Right cardiac atrium (tissue), 5 donors: ENCODE measurements at regions not wholly inside any gene's neighbourhood (a gene's known extent, or its start where the extent isn't known, plus 50 kb on each side); places are given as distances from the start of the nearest gene placed in this dataset.
"Not testable (repeated sequence)": the region's sequence is repeated elsewhere in the genome, so short reads cannot be mapped to it uniquely, and the experiment has no call there.

ENCODE experiments used
- ATAC-seq, 2 donors: fragments of 200-7000 bp; cut with Tn5 transposase; one replicate each; pipeline versions ENCODE4 v1.8.0 to v1.9.1; 2020; ENCODE audit warnings: moderate library complexity in 2 of 2, mild to moderate bottlenecking in 1 of 2
- DNase-seq, 3 donors: peaks; one replicate each; pipeline ENCODE4 v3.0.0-alpha.2; 2020
- H3K27ac ChIP-seq: one replicate; pipeline ENCODE4 v1.5.1; 2013; ENCODE audit warnings: mild to moderate bottlenecking, low read length, control low read depth, moderate library complexity
- H3K27me3 ChIP-seq: one replicate; pipeline ENCODE4 v1.6.1; 2013; ENCODE audit not compliant: control insufficient read depth, insufficient read depth
- H3K4me1 ChIP-seq: one replicate; pipeline ENCODE4 v1.6.1; 2013; ENCODE audit warnings: low read length; ENCODE audit not compliant: control insufficient read depth, insufficient read depth
- H3K4me3 ChIP-seq: one replicate; pipeline ENCODE4 v1.5.1; 2013; ENCODE audit warnings: low read length, control low read depth
- H3K9me3 ChIP-seq: one replicate; pipeline ENCODE4 v1.6.1; 2013; ENCODE audit warnings: low read length; ENCODE audit not compliant: control insufficient read depth
- WGBS: extraction: QIAGEN DNeasy Blood & Tissue Kit; methylation state at CpG from one replicate; pipeline ENCODE4 v1.1.7; 2013; 5-methylcytosine and 5-hydroxymethylcytosine counted together
- intact Hi-C, 4 donors: fragments of 100-400 bp; cut with DNase I; formaldehyde crosslinking; loops; one replicate each; pipeline versions ENCODE4 v1.11.0 to v1.14.0; 2022 to 2023
- donor health status: healthy with polysubstance abuse.
- donor health status: DM: no; HTN: yes; CAD: no.
- donor health status: DM: no; HTN: no; CAD: no.
- donor health status: DM: no; HTN: yes; CAD: no; lungs with severe emphysema.
- donor health status: DM: yes; HTN: yes; CAD: no.

DNA sequence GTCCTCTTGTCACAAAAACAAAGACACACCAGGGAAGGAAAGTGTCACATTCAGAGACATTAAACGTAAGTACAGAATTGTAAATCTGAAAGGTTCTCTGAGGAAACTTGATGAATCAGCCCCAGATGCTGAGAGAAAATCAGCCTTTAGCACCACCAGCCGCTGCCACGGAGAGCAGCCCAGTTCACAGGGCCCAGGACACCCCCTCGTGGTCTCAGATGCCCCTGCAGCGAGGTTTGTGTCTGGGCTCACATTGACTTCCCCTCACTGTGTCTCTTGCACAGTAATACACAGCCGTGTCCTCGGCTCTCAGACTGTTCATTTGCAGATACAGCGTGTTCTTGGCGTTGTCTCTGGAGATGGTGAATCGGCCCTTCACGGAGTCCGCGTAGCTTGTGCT, 1283.8 kb downstream of the TMEM121 start:
- 70% methylated on average over 13 of the region's 13 CpGs for WGBS
- H3K4me1 ChIP-seq, H3K27ac ChIP-seq, intact Hi-C loops, H3K4me3 ChIP-seq, ATAC-seq, H3K27me3 ChIP-seq, DNase-seq, H3K9me3 ChIP-seq: not testable (repeated sequence)

DNA sequence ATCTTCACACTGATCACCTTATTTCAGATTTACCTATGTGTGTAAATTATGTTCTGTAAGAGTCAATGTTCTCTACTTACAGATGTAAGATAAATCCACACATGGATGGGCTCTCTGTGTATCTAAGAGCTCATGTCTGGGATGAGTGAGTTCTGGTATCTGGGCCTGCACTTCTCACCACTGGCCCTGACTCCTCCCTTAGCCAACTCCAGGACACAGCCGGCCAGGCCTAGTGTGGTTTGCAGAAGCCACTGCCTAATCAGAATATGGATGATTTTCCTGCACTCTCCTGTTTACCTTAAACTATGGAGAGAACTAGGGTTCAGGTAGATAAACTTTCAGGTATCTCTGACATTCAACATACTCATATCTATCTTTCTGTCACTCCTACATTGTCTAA, 1284.8 kb downstream of the TMEM121 start:
- Histone ChIP-seq H3K9me3 (no peaks in the 10 kb centered on the region), H3K27me3 (no peaks in the 10 kb centered on the region), H3K4me1 (no peaks in the 10 kb centered on the region), H3K4me3 (no peak overlapping the region), H3K27ac (peak overlapping the region; percentile 10)
- DNase-seq (no peak), ATAC-seq (peak in 1 of 2 donors; percentile 36)
- 51% methylated on average over 1 of the region's 1 CpG for WGBS
- intact Hi-C loops = no loop called here

DNA sequence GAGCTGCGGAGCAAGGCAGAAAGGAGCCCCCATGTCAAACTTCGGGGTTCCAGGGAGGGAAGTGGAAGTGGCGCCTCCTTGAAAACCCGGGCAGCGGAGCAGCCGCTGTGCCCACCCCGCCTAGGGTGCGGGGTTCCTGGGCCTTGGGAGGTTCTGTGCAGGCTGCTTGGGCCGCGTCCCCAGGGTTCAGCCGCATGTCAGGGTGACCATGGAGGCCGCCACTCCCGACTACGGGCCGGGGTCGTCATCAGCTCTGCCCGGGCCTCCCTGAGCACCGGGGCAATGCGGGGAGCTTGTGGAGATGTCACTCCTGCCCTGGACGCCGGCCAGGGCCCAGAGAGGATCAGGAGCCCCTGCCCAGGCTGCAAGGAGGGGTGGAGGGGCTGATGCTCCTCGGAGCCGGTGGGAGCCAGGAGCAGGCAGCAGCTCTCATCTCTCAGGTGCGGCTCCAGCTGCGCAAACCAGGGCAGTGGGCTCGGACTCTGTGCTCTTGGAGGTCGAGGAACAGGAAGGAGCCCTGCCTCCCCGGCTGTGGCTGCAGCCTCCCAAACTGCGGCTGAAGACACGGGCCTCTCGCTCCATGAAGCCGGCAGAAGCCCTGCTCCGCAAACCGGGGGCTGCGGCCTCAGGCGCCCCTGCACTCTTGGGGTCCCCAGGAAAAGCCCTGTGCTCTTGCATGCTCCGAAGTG, 1286.5 kb downstream of the TMEM121 start:
- Histone ChIP-seq H3K4me1 (no peaks in the 10 kb centered on the region), H3K27me3 (no peaks in the 10 kb centered on the region), H3K4me3 (no peak overlapping the region), H3K27ac (no peak overlapping the region), H3K9me3 (no peaks in the 10 kb centered on the region)
- intact Hi-C loops = no loop called here
- ATAC-seq (peak in 1 of 2 donors; percentile 18), DNase-seq (no peak)
- WGBS = 83% methylated on average over 37 of the region's 37 CpGs

DNA sequence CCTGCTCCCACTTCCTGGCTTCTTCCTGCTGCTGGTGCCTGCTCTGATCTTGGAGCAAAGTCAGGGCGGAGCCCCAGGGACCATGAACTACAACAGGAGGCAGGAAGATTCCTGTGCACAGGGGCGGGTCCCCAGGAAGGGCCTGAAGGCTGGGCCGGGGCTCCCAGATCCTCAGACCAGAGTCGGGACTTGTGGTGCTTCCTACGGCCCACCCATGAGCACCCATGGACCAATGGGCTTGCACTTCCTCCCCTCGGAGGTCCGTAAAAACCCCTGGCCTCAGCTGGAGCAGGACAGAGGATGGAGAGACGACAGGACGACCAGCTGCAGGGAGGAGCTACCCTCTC, 1287.1 kb downstream of the TMEM121 start:
- Histone ChIP-seq H3K4me3 (no peak overlapping the region), H3K27ac (no peak overlapping the region), H3K4me1 (no peaks in the 10 kb centered on the region), H3K9me3 (no peaks in the 10 kb centered on the region), H3K27me3 (no peaks in the 10 kb centered on the region)
- 57% methylated on average over 9 of the region's 9 CpGs for WGBS
- DNase-seq = no peak
- no peak for ATAC-seq
- intact Hi-C loops = no loop called here

DNA sequence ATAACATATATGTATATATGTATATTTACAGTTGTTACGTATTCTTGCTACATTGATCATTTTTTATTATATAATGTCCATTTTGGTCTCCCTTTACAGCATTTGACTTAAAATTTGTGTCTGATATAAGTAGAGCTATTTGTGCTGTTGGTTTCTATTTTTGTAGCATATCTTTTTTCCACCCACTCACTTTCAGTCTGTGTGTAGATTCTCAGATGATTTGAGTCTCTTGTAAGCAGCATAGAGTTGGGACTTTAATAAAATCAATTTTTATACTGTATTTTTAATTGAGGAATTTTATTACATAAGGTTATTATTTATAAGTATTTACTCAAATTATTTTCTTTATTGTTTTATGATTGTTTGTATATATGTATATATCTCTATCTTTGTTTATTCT, 1293.7 kb downstream of the TMEM121 start:
- DNase-seq (no peak), ATAC-seq (no peak)
- no peaks in the 10 kb centered on the region for H3K9me3 ChIP-seq
- no peak overlapping the region for H3K4me3 ChIP-seq
- H3K27me3 ChIP-seq = no peaks in the 10 kb centered on the region
- no peak overlapping the region for H3K27ac ChIP-seq
- H3K4me1 ChIP-seq = no peaks in the 10 kb centered on the region
- intact Hi-C loops = no loop called here
- WGBS = 76% methylated on average over 1 of the region's 1 CpG

DNA sequence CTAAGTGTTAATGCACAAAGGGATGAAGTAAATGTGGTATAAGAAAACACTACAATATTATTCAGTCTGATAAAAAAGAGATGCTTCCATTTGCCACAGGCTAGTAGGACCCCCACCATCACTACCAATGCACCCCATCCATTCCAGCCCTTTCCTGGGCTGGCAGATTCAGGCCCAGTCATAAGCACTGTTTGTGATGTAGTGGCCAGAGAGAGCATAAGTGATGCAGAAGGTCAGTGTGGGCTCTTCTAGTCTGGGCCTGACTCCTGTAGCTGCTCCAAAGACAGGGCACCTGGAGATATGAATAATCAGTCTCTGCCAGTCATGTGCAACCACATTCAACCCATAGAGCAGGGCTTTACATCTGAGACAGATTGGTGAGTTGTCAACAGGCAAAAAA, 1294.7 kb downstream of the TMEM121 start:
- H3K9me3 ChIP-seq = no peaks in the 10 kb centered on the region
- intact Hi-C loops = no loop called here

DNA sequence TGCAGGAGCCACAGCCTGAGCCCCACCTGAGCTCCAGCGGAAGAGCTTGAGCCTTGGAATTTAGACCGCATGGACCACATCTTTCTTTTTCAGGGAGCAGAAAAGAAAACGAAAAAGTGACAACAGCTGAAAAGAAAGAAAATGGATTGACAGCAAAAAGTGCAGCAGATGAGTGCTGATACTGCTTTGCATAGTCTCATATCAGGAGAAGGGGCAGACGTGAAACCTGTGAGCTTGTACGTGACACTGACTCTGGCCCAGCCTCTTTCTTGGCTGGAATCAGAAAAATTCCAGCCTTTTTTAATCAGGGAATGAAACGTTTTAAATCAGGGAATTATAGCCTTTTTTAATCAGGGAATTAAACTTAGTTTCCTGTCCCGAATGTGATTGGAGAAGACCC, 1296.5 kb downstream of the TMEM121 start:
- Histone ChIP-seq H3K9me3 (no peaks in the 10 kb centered on the region), H3K27ac (no peak overlapping the region), H3K4me3 (no peak overlapping the region), H3K27me3 (no peaks in the 10 kb centered on the region), H3K4me1 (no peaks in the 10 kb centered on the region)
- ATAC-seq (no peak), DNase-seq (no peak)
- 60% methylated on average over 7 of the region's 7 CpGs for WGBS
- intact Hi-C loops = no loop called here

More for the DNA sequence above, 1294.7 kb downstream of the TMEM121 start:
- Histone ChIP-seq H3K4me1 (no peaks in the 10 kb centered on the region), H3K4me3 (no peak overlapping the region), H3K27ac (no peak overlapping the region), H3K27me3 (no peaks in the 10 kb centered on the region)
- no peak for DNase-seq
- no peak for ATAC-seq

- Histone ChIP-seq H3K4me1 (no peaks in the 10 kb centered on the region), H3K4me3 (no peak overlapping the region), H3K27me3 (no peaks in the 10 kb centered on the region), H3K27ac (no peak overlapping the region), H3K9me3 (no peaks in the 10 kb centered on the region)
- 69% methylated on average over 7 of the region's 7 CpGs for WGBS
- intact Hi-C loops = no loop called here
- ATAC-seq = no peak
- DNase-seq = no peak
These were observed 1297.2 kb downstream of the TMEM121 start for GRCh38 chr14:106823552-106823951.

DNA sequence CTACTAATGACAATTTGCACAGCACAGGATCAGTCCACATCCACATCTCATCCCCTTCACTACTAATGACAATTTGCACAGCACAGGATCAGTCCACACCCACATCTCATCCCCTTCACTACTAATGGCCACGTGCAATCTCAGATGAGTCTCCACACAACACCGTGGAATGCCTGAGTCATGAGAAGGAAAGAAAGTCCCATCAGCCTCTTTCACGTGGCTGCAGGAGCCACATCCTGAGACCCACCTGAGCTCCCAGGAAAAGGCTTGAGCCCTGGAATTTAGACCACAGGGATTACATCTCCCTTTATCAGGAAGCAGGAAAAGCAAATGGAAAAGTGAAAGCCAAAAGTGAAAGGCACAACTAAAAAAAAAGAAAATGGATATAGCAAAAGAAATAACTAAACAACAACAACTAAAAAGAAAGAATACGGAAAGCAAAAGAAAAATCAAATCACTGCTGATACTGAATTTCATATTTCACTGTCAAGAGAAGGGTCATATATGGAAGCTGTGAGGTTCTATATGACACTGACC, 1300.5 kb downstream of the TMEM121 start:
- no peaks in the 10 kb centered on the region for H3K9me3 ChIP-seq
- intact Hi-C loops = no loop called here
- no peaks in the 10 kb centered on the region for H3K27me3 ChIP-seq
- DNase-seq (no peak), ATAC-seq (no peak)
- no peaks in the 10 kb centered on the region for H3K4me1 ChIP-seq
- no peak overlapping the region for H3K27ac ChIP-seq
- WGBS = 39% methylated on average over 4 of the region's 4 CpGs
- no peak overlapping the region for H3K4me3 ChIP-seq

- ATAC-seq = no peak
- no peak overlapping the region for H3K4me3 ChIP-seq
- WGBS = 83% methylated on average over 11 of the region's 11 CpGs
- H3K4me1 ChIP-seq = no peaks in the 10 kb centered on the region
- no peak overlapping the region for H3K27ac ChIP-seq
- intact Hi-C loops = no loop called here
- peak in 2 of 3 donors; percentile 54 to 61 for DNase-seq
- no peaks in the 10 kb centered on the region for H3K9me3 ChIP-seq
- no peaks in the 10 kb centered on the region for H3K27me3 ChIP-seq
These were observed 1304.9 kb downstream of the TMEM121 start for GRCh38 chr14:106831322-106831720.

GRCh38 chr14:106837870-106838269, 1311.5 kb downstream of the TMEM121 start:
- 77% methylated on average over 4 of the region's 4 CpGs for WGBS
- no peak for DNase-seq
- no peak overlapping the region for H3K4me3 ChIP-seq
- H3K4me1 ChIP-seq = no peaks in the 10 kb centered on the region
- H3K27ac ChIP-seq = no peak overlapping the region
- H3K27me3 ChIP-seq = no peaks in the 10 kb centered on the region
- no peaks in the 10 kb centered on the region for H3K9me3 ChIP-seq
- intact Hi-C loops = no loop called here
- ATAC-seq = no peak
